ENCODE measurements at regions not wholly inside any gene's neighbourhood (a gene's known extent, or its start where the extent isn't known, plus 50 kb on each side); places are given as distances from the start of the nearest gene placed in this dataset.
A peak's percentile ranks its signal among the peaks of the same experiment; 100 is the strongest.
"Not testable (repeated sequence)": the region's sequence is repeated elsewhere in the genome, so short reads cannot be mapped to it uniquely, and the experiment has no call there.

DNA sequence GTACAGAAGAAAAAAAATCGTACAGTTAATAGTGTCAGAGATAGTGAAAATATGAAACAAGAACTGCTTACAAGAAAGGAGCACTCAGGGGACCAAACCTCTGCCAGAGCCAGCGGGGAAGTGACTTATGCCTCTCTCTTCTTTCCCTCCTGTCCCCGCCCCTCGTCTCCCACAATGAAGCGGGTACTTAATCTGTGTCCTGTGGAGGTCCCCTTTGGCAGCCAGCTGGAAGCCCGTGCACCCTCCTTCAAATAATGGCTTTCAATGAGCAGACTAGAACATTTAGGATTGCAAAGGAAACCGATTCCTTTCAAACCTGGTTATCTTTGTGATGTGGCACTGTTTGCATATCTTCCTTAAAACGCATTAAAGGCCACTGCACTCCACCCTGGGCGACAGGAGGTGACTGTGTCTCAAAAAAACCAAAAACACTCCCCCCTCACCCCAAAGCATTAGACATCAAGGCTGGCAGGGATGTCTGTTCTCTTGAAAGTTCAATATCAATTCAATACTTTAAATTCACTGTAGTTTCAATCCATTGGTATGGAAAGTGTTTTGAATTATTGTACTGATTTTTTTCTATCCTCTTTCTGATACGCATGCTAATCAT lies 51.7 kb downstream of the PPIAL4C start:
- not testable (repeated sequence) for H3K36me3 Mint-ChIP-seq; H3K9me3 Mint-ChIP-seq; H3K27me3 Mint-ChIP-seq; ATAC-seq (ENCODE audit: low read depth in 2 of 2); DNase-seq
- Mint-ChIP-seq H3K4me3 (peak overlapping the region in 5 of 8 donors; percentile 76 to 99 (median 98)), H3K4me1 (peaks cover 16 to 28% (median 20%) of the 10 kb centered on the region in 3 donors), H3K27ac (peak overlapping the region in 5 of 6 donors; percentile 22 to 100 (median 100))

GRCh38 chr1:149636286-149637122 lies 52.9 kb downstream of the PPIAL4C start:
- peak overlapping the region; percentile 99 to 100 (median 100) for H3K27ac Mint-ChIP-seq
- not testable (repeated sequence) for H3K36me3 Mint-ChIP-seq, H3K9me3 Mint-ChIP-seq, H3K27me3 Mint-ChIP-seq
- DNase-seq, result peak; percentile 89
- H3K4me3 Mint-ChIP-seq, result peak overlapping the region; percentile 76 to 99 (median 96)
- ATAC-seq (ENCODE audit: low read depth in 2 of 2), result peak; percentile 85 to 88
- peaks cover 16 to 28% (median 20%) of the 10 kb centered on the region in 3 donors for H3K4me1 Mint-ChIP-seq

GRCh38 chr1:149638481-149638880 lies 54.8 kb downstream of the PPIAL4C start:
- not testable (repeated sequence) for H3K27me3 Mint-ChIP-seq

GRCh38 chr1:149638901-149639658 lies 55.4 kb downstream of the PPIAL4C start:
- H3K27me3 Mint-ChIP-seq; H3K36me3 Mint-ChIP-seq; ATAC-seq (ENCODE audit: low read depth in 2 of 2); H3K4me3 Mint-ChIP-seq; H3K9me3 Mint-ChIP-seq; DNase-seq: not testable (repeated sequence)
- peaks cover 10 to 21% (median 15%) of the 10 kb centered on the region in 3 donors for H3K4me1 Mint-ChIP-seq
- peak overlapping the region in 1 of 6 donors; percentile 81 for H3K27ac Mint-ChIP-seq

More at GRCh38 chr1:149638481-149638880, 54.8 kb downstream of the PPIAL4C start:
- DNase-seq; H3K9me3 Mint-ChIP-seq; H3K36me3 Mint-ChIP-seq; ATAC-seq (ENCODE audit: low read depth in 2 of 2): not testable (repeated sequence)
- peak overlapping the region in 3 of 6 donors; percentile 37 to 81 (median 67) for H3K27ac Mint-ChIP-seq
- peak overlapping the region in 2 of 8 donors; percentile 34 to 73 for H3K4me3 Mint-ChIP-seq
- peaks cover 15 to 26% (median 20%) of the 10 kb centered on the region in 3 donors for H3K4me1 Mint-ChIP-seq

GRCh38 chr1:149641179-149641578 lies 57.5 kb downstream of the PPIAL4C start:
- H3K4me3 Mint-ChIP-seq, result not testable (repeated sequence)

GRCh38 chr1:149644818-149645217 lies 61.2 kb downstream of the PPIAL4C start:
- peak overlapping the region in 1 of 8 donors; percentile 29 for H3K4me3 Mint-ChIP-seq
- H3K27ac Mint-ChIP-seq, H3K27me3 Mint-ChIP-seq: not testable (repeated sequence)

More at GRCh38 chr1:149641179-149641578, 57.5 kb downstream of the PPIAL4C start:
- peaks cover 6 to 16% (median 11%) of the 10 kb centered on the region in 3 donors for H3K4me1 Mint-ChIP-seq
- ATAC-seq (ENCODE audit: low read depth in 2 of 2); H3K9me3 Mint-ChIP-seq; H3K27me3 Mint-ChIP-seq; DNase-seq; H3K36me3 Mint-ChIP-seq: not testable (repeated sequence)
- peak overlapping the region in 1 of 6 donors; percentile 22 for H3K27ac Mint-ChIP-seq

DNA sequence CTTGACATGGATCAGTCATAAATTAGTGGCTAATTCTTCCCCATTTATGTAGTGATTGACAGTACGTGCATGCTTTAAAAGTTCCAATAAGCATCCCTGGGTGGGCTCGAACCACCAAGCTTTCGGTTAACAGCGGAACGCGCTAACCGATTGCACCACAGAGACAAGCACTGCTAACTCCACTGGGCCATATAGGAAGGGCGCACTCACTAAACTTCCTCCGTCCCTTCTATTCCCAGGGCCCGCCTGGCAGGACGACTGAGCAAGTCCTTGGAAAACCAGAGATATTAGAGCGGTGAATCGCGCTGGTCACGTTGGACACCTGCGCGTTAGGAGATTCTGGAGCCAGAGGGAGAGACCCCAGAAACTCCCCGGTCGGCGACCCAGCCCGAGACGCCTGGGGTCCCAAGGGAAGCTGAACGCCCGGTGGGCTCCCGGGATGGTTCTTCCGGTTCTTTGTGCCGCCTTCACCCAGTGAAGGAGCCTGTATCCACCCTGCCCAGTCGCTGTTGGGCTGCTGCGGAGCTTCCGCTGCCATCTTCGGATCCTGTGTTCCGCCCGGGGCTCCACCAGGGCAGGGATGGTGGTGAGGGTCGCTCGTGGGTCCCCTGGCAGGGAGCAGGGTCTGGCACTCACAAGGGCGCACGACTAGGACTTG lies 62.8 kb downstream of the PPIAL4C start:
- H3K27me3 Mint-ChIP-seq, result not testable (repeated sequence)

More at GRCh38 chr1:149644818-149645217, 61.2 kb downstream of the PPIAL4C start:
- ATAC-seq (ENCODE audit: low read depth in 2 of 2); DNase-seq; H3K9me3 Mint-ChIP-seq; H3K36me3 Mint-ChIP-seq; H3K4me1 Mint-ChIP-seq: not testable (repeated sequence)

GRCh38 chr1:149647018-149647373 lies 63.3 kb downstream of the PPIAL4C start:
- H3K27me3 Mint-ChIP-seq, H3K9me3 Mint-ChIP-seq, H3K27ac Mint-ChIP-seq, H3K36me3 Mint-ChIP-seq, H3K4me1 Mint-ChIP-seq: not testable (repeated sequence)
- peak; percentile 58 to 66 for ATAC-seq (ENCODE audit: low read depth in 2 of 2)
- peak overlapping the region; percentile 62 to 95 (median 90) for H3K4me3 Mint-ChIP-seq
- DNase-seq, result peak; percentile 17

More for the DNA sequence above, 62.8 kb downstream of the PPIAL4C start:
- peak; percentile 65 for ATAC-seq (ENCODE audit: low read depth in 2 of 2)
- H3K4me1 Mint-ChIP-seq, H3K36me3 Mint-ChIP-seq, H3K9me3 Mint-ChIP-seq: not testable (repeated sequence)
- peak overlapping the region in 5 of 6 donors; percentile 12 to 95 (median 74) for H3K27ac Mint-ChIP-seq
- DNase-seq, result peak; percentile 8
- H3K4me3 Mint-ChIP-seq, result peak overlapping the region; percentile 86 to 95 (median 92)

DNA sequence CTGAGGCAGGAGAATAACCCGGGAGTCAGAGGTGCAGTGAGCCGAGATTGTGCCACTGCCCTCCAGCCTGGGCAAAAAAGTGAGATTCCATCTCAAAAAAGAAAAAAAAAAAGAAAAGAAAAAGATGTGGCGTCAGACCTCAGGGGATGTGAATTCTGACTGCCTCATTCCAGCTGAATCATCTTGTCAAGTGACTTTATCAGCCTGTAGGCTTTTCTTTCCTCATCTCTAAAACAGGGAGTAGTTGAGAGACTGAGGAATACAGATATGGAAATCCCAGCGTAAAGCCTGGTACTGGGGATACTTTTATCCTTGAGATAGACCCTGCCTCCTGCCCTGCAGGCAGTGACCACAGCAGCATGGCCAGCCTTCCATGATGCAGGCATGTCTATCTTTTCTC lies 74.1 kb downstream of the PPIAL4C start:
- H3K4me1 Mint-ChIP-seq; ATAC-seq (ENCODE audit: low read depth in 2 of 2); H3K36me3 Mint-ChIP-seq; H3K9me3 Mint-ChIP-seq; H3K4me3 Mint-ChIP-seq; H3K27me3 Mint-ChIP-seq; DNase-seq: not testable (repeated sequence)
- H3K27ac Mint-ChIP-seq, result peak overlapping the region in 1 of 6 donors; percentile 74

GRCh38 chr1:149658175-149658574 lies 74.5 kb downstream of the PPIAL4C start:
- not testable (repeated sequence) for H3K9me3 Mint-ChIP-seq; H3K27ac Mint-ChIP-seq; H3K27me3 Mint-ChIP-seq; H3K4me1 Mint-ChIP-seq; H3K4me3 Mint-ChIP-seq; ATAC-seq (ENCODE audit: low read depth in 2 of 2); H3K36me3 Mint-ChIP-seq; DNase-seq

- not testable (repeated sequence) for H3K27me3 Mint-ChIP-seq; H3K4me1 Mint-ChIP-seq; H3K4me3 Mint-ChIP-seq; H3K36me3 Mint-ChIP-seq; H3K27ac Mint-ChIP-seq; DNase-seq; H3K9me3 Mint-ChIP-seq; ATAC-seq (ENCODE audit: low read depth in 2 of 2)
These were observed 81.0 kb downstream of the PPIAL4C start for GRCh38 chr1:149664624-149665023.

GRCh38 chr1:149665033-149665432 lies 81.4 kb downstream of the PPIAL4C start:
- not testable (repeated sequence) for H3K4me3 Mint-ChIP-seq; H3K36me3 Mint-ChIP-seq; H3K27ac Mint-ChIP-seq; DNase-seq; ATAC-seq (ENCODE audit: low read depth in 2 of 2); H3K9me3 Mint-ChIP-seq; H3K4me1 Mint-ChIP-seq; H3K27me3 Mint-ChIP-seq

DNA sequence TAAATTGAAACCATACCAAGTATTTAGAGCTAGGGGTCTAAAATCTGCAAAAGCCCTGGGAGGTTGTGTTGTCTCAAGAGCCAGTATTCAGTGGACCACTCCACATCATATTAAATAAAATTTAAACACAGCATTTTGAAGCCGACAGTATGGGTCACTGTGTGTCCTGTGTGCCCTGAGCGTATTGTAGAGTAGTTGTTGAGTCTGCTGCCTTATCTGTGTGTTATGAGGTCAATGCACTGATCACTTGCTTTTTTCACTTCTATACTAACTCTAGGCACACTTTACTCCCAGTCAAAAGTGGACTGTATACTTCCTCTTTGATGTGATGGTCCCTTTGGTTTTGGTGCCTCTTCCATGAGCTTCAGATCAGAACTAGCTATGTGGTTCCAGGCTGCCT lies 81.9 kb downstream of the PPIAL4C start:
- not testable (repeated sequence) for DNase-seq; H3K9me3 Mint-ChIP-seq; H3K36me3 Mint-ChIP-seq; H3K27me3 Mint-ChIP-seq; H3K27ac Mint-ChIP-seq; ATAC-seq (ENCODE audit: low read depth in 2 of 2); H3K4me1 Mint-ChIP-seq; H3K4me3 Mint-ChIP-seq

Measured in naive B cell (primary cell).